DND-41 (cell line): ENCODE measurements at regions not wholly inside any gene's neighbourhood (a gene's known extent, or its start where the extent isn't known, plus 50 kb on each side); places are given as distances from the start of the nearest gene placed in this dataset.

Source experiments
- CTCF ChIP-seq: IDR thresholded peaks from 2 replicates; pipeline ENCODE4 v1.5.1; 2012; ENCODE audit warnings: borderline replicate concordance, low read length, moderate library complexity, mild to moderate bottlenecking; ENCODE audit not compliant: poor library complexity, severe bottlenecking; ENCODE audit errors: extremely low read depth
- EZH2 ChIP-seq: IDR thresholded peaks from 3 replicates; pipeline ENCODE4 v1.6.1; 2012; ENCODE audit warnings: borderline replicate concordance, low read depth, mild to moderate bottlenecking, moderate library complexity, low read length, inconsistent platforms; ENCODE audit not compliant: severe bottlenecking

GRCh38 chr17:6231465-6231864 is 161.3 kb downstream of the WSCD1 start:
- no peak for TF ChIP-seq EZH2
- TF ChIP-seq CTCF, result no peak
